ENCODE measurements at regions not wholly inside any gene's neighbourhood (a gene's known extent, or its start where the extent isn't known, plus 50 kb on each side); places are given as distances from the start of the nearest gene placed in this dataset.

DNA sequence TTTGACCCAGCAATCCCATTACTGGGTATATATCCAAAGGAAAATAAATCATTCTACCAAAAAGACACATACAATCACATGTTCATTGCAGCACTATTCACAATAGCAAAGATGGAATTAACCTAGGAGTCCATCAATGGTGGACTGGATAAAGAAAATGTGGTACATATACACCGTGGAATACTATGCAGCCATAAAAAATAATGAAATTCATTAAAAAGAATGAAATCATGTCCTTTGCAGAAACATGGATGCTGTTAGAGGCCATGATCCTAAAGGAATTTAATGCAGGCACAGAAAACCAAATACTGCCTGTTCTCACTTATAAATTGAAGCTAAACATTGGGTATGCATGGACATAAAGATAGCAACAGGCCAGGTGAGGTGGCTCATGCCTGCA, 61.9 kb upstream of the BMP6 start:
- no peak for DNase-seq

- peak; percentile 80 for DNase-seq
Measured at GRCh38 chr6:7668936-7669335, 57.0 kb upstream of the BMP6 start.

- no peak for DNase-seq
Measured at GRCh38 chr6:7669742-7670141, 56.2 kb upstream of the BMP6 start.

GRCh38 chr6:7671076-7671475, 54.8 kb upstream of the BMP6 start:
- no peak for DNase-seq

DNA sequence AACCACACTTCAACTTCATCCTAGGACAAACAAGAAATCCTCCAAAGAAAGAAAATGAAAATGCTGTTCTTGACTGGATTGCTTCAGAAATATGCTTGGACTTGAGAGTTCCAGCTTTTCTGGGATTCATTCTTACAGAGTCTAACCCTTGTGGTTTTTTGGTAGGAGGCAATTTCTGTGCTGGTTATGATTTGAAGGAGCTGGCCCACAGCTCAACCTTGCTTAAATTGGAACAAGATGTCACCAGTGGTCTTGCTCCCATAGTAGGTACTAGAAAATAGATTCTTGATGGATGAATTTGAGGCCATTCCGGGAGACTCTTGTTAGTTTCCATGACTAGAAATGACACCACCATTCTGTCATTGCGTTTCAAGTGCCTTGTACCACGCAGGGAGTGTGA, 54.3 kb upstream of the BMP6 start:
- DNase-seq = no peak

- DNase-seq = no peak
Measured at GRCh38 chr6:7672066-7673062, 53.5 kb upstream of the BMP6 start.

DNA sequence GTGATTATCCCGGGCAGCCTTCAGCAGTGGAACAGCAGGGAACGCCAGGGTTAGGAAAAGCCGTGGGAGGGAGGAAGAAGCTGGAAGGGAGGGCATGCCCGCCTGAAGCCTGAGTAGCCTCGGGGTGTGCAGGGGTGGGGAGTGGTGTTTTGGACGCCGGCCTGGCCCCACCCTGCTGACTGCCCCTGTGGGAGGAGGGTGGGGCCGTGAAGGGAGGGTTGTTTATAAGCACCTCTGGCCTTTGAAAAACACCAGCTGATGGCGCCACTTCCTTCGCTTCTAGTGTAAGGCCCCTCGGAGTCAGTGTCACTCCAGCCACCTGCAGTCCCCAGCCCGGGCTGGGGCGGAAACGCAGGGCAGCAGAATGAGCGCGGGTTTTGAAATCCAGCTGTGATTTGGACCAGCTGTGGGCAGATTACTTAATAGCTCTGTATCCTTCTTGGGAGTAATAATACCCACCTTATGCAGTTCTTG, 52.8 kb upstream of the BMP6 start:
- peak; percentile 9 for DNase-seq

DNA sequence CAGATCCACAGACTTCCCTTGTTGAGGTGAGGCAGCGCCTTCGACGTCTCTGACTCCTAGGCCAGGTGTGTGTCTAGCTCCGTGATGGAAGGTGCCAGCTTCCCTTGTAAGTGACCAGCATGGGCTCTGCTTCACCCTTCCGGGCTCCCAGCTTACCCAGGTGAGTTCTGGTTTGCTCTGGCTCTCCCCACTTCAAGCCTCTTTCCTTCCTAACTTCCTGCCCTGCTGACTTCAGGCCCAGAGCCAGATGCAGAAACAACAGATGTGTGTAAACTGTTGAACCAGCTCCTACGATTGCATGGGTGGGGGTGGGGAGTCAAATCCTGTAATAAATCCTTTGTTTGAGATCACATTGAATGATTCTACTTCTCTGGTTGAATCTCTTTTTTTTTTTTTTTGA, 51.6 kb upstream of the BMP6 start:
- no peak for DNase-seq

DNA sequence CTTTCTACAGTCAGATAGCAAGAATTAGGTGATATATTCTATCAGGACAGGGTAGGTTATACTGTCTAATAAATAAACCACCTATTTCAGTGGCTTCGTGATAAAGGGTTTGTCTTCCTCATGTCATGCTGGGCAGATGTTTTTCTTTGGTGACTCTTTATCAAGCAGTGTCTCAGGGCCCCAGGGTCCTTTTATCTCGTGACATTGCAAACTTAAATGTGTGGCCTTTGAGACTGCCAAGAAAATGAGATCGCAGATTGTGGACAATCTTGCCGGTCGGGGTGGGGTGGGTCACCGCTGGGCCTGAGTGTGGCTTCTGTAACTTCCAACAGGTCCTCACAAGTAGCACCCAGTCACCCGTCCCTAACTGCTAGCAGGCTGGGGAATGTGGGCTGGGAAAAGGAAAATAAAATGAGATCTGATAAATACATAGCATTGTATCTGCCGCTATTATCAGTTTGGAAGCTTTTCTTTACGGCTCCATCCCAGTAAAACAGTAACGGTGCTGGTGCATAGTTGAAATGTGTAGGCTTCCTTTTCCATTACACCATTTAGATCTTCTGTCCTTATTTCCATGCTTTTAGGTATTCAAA, 50.5 kb upstream of the BMP6 start:
- no peak for DNase-seq
